Breast epithelium (tissue), 3 donors: ENCODE measurements at regions not wholly inside any gene's neighbourhood (a gene's known extent, or its start where the extent isn't known, plus 50 kb on each side); places are given as distances from the start of the nearest gene placed in this dataset.

Source experiments
- POLR2A ChIP-seq: fragments of 450-650 bp; IDR thresholded peaks from one replicate; pipeline ENCODE4 v1.6.1; 2016; ENCODE audit warnings: antibody characterized with exemption, mild to moderate bottlenecking, moderate library complexity
- POLR2AphosphoS5 ChIP-seq, 3 donors: sonication (generic); formaldehyde crosslinking; IDR thresholded peaks; one replicate each; pipeline ENCODE4 v1.6.1; 2017; ENCODE audit warnings: antibody characterized with exemption in 3 of 3
- TF ChIP-seq, protein P1 (sequence below), 3 donors: fragments of 450-650 bp; IDR thresholded peaks; one replicate each; pipeline ENCODE4 v1.5.1; 2016 to 2017; ENCODE audit warnings: antibody characterized with exemption in 3 of 3, mild to moderate bottlenecking in 3 of 3, moderate library complexity in 3 of 3

DNA sequence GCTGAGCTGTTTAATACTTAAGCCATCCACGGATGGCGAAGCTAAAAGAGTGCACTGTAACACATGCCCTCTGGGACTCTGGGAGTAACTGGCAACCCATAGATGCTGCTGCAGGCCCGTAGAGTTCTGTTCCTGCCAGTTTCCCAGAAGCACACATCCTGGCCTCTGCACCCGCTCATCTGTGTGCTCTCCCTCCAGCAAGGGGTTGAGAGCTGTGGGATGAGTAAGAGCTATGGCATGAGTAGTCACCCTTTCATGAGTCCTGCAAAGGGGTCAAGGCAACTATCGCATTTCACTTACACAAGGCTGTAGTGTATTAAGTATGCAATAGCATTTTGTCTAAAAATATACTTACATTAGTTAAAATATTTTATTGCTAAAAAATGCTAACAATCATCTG is 1341.8 kb upstream of the NXPH2 start:
- TF ChIP-seq POLR2AphosphoS5 (IDR thresholded peaks at IDR 0.05) (no peak), POLR2A (no peak)
- TF ChIP-seq, protein P1, sequence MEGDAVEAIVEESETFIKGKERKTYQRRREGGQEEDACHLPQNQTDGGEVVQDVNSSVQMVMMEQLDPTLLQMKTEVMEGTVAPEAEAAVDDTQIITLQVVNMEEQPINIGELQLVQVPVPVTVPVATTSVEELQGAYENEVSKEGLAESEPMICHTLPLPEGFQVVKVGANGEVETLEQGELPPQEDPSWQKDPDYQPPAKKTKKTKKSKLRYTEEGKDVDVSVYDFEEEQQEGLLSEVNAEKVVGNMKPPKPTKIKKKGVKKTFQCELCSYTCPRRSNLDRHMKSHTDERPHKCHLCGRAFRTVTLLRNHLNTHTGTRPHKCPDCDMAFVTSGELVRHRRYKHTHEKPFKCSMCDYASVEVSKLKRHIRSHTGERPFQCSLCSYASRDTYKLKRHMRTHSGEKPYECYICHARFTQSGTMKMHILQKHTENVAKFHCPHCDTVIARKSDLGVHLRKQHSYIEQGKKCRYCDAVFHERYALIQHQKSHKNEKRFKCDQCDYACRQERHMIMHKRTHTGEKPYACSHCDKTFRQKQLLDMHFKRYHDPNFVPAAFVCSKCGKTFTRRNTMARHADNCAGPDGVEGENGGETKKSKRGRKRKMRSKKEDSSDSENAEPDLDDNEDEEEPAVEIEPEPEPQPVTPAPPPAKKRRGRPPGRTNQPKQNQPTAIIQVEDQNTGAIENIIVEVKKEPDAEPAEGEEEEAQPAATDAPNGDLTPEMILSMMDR (IDR thresholded peaks at IDR 0.05) = no peak
